ENCODE measurements at regions not wholly inside any gene's neighbourhood (a gene's known extent, or its start where the extent isn't known, plus 50 kb on each side); places are given as distances from the start of the nearest gene placed in this dataset.

- TF ChIP-seq SIX5 (IDR thresholded peaks at IDR 0.05; ENCODE audit: low read depth, low read length) (no peak), HDAC2 (IDR thresholded peaks at IDR 0.05; ENCODE audit: borderline replicate concordance in 1 of 2, low read depth in 2 of 2, low read length in 2 of 2) (no peak), NRF1 (IDR thresholded peaks at IDR 0.05; ENCODE audit: low read depth, low read length) (no peak), CBX5 (IDR thresholded peaks at IDR 0.05; ENCODE audit: low read depth, low read length) (no peak), SRF (IDR thresholded peaks at IDR 0.05; ENCODE audit: low read depth, low read length) (no peak)
Measured at GRCh38 chr22:19596680-19597398, 72.6 kb upstream of the CLDN5 start (continued).

Data from H1 (cell line).